Neural progenitor cell (in vitro differentiated cells): ENCODE measurements at regions not wholly inside any gene's neighbourhood (a gene's known extent, or its start where the extent isn't known, plus 50 kb on each side); places are given as distances from the start of the nearest gene placed in this dataset.
A peak's percentile ranks its signal among the peaks of the same experiment; 100 is the strongest.

Experiments
- DNase-seq: peaks from one replicate; pipeline ENCODE4 v3.0.0-alpha.2; 2016; ENCODE audit warnings: low spot score
- H2AFZ ChIP-seq: fragments of 200-600 bp; sonication (generic); replicated peaks from 2 replicates; pipeline ENCODE4 v1.6.1; 2016; ENCODE audit warnings: antibody characterized with exemption
- H3F3A ChIP-seq: fragments of 200-600 bp; sonication (generic); 2 replicates; pipeline ENCODE4 v1.6.1; 2016; ENCODE audit warnings: antibody characterized with exemption, low read depth
- H3K27ac ChIP-seq: fragments of 200-600 bp; sonication (generic); 2 replicates; pipeline ENCODE4 v1.5.1; 2016; ENCODE audit warnings: mild to moderate bottlenecking
- H3K27me3 ChIP-seq: fragments of 200-600 bp; sonication (generic); 2 replicates; pipeline ENCODE4 v1.6.1; 2016; ENCODE audit warnings: mild to moderate bottlenecking, moderate library complexity
- H3K36me3 ChIP-seq: fragments of 200-600 bp; sonication (generic); 2 replicates; pipeline ENCODE4 v1.5.1; 2016
- H3K4me1 ChIP-seq: fragments of 200-600 bp; sonication (generic); 2 replicates; pipeline ENCODE4 v1.6.1; 2016; ENCODE audit warnings: mixed run types
- H3K4me2 ChIP-seq: fragments of 200-600 bp; sonication (generic); 2 replicates; pipeline ENCODE4 v1.6.1; 2016
- H3K4me3 ChIP-seq: fragments of 200-600 bp; sonication (generic); 2 replicates; pipeline ENCODE4 v1.5.1; 2016
- H3K79me2 ChIP-seq: fragments of 200-600 bp; sonication (generic); 2 replicates; pipeline ENCODE4 v1.6.1; 2016; ENCODE audit warnings: low read depth
- H3K9ac ChIP-seq: fragments of 200-600 bp; sonication (generic); 2 replicates; pipeline ENCODE4 v1.6.1; 2016
- H3K9me3 ChIP-seq: fragments of 200-600 bp; sonication (generic); 2 replicates; pipeline ENCODE4 v1.5.1; 2016; ENCODE audit warnings: low read depth
- H4K20me1 ChIP-seq: fragments of 200-600 bp; sonication (generic); 2 replicates; pipeline ENCODE4 v1.6.1; 2016; ENCODE audit warnings: low read depth
- H3K27ac Mint-ChIP-seq: 3 replicates; pipeline ENCODE4 v1.8.0; 2021; ENCODE audit warnings: mixed read lengths
- H3K27me3 Mint-ChIP-seq: 2 replicates; pipeline ENCODE4 v1.8.0; 2022; ENCODE audit warnings: low read depth, mild to moderate bottlenecking, inconsistent platforms, moderate library complexity, mixed read lengths; ENCODE audit not compliant: insufficient read depth
- H3K36me3 Mint-ChIP-seq: 3 replicates; pipeline ENCODE4 v1.8.0; 2021; ENCODE audit warnings: mixed read lengths
- H3K4me1 Mint-ChIP-seq: 3 replicates; pipeline ENCODE4 v1.8.0; 2021; ENCODE audit warnings: mixed read lengths
- H3K4me3 Mint-ChIP-seq: 3 replicates; pipeline ENCODE4 v1.8.0; 2021; ENCODE audit warnings: mild to moderate bottlenecking, moderate library complexity, mixed read lengths
- H3K9me3 Mint-ChIP-seq: 3 replicates; pipeline ENCODE4 v1.8.0; 2020; ENCODE audit warnings: mixed read lengths
- EZH2 ChIP-seq: fragments of 200-600 bp; sonication (generic); IDR thresholded peaks from 2 replicates; pipeline ENCODE4 v1.6.1; 2017; ENCODE audit warnings: antibody characterized with exemption, mild to moderate bottlenecking, moderate library complexity
- EZH2phosphoT487 ChIP-seq: fragments of 200-600 bp; sonication (generic); IDR thresholded peaks from 2 replicates; pipeline ENCODE4 v1.6.1; 2017; ENCODE audit warnings: antibody characterized with exemption
- TF ChIP-seq, protein P1 (sequence below): fragments of 200-600 bp; sonication (generic); IDR thresholded peaks from 2 replicates; pipeline ENCODE4 v1.5.1; 2017; ENCODE audit warnings: antibody characterized with exemption, mild to moderate bottlenecking

DNA sequence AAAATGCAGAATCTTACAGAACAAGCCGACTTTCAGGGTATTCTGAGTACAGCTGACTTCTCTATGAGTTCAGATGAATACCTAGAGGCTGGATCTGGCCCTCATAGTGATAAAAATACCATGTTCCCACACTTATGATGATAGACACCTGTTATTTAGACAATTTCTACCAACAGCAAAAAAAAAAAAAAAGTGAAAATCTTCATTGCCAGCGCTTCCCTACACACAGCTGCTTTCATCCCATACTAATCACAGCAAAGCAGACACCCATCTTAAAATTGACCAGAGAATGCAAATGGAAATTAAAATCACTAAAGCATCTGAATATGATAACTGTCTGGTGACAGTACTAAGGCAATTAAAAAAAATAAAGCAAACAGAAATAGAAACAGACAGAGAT is 132.1 kb upstream of the ADGRL3 start:
- no peaks in the 10 kb centered on the region for H3K27me3 ChIP-seq
- no peak overlapping the region for H3K9ac ChIP-seq
- Mint-ChIP-seq H3K9me3 (no peaks in the 10 kb centered on the region), H3K27me3 (no peaks in the 10 kb centered on the region), H3K4me1 (no peaks in the 10 kb centered on the region), H3K27ac (no peak overlapping the region), H3K4me3 (no peak overlapping the region), H3K36me3 (no peaks in the 10 kb centered on the region)
- no peaks in the 10 kb centered on the region for H3K4me1 ChIP-seq
- no peaks in the 10 kb centered on the region for H4K20me1 ChIP-seq
- no peak overlapping the region for H3K4me3 ChIP-seq
- no peak overlapping the region for H3K27ac ChIP-seq
- no peaks in the 10 kb centered on the region for H3K9me3 ChIP-seq
- DNase-seq: no peak
- H3F3A ChIP-seq: no peaks in the 10 kb centered on the region
- H3K79me2 ChIP-seq: no peaks in the 10 kb centered on the region
- H2AFZ ChIP-seq: no peak overlapping the region
- no peak for TF ChIP-seq EZH2phosphoT487
- TF ChIP-seq EZH2: no peak
- TF ChIP-seq, protein P1, sequence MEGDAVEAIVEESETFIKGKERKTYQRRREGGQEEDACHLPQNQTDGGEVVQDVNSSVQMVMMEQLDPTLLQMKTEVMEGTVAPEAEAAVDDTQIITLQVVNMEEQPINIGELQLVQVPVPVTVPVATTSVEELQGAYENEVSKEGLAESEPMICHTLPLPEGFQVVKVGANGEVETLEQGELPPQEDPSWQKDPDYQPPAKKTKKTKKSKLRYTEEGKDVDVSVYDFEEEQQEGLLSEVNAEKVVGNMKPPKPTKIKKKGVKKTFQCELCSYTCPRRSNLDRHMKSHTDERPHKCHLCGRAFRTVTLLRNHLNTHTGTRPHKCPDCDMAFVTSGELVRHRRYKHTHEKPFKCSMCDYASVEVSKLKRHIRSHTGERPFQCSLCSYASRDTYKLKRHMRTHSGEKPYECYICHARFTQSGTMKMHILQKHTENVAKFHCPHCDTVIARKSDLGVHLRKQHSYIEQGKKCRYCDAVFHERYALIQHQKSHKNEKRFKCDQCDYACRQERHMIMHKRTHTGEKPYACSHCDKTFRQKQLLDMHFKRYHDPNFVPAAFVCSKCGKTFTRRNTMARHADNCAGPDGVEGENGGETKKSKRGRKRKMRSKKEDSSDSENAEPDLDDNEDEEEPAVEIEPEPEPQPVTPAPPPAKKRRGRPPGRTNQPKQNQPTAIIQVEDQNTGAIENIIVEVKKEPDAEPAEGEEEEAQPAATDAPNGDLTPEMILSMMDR: no peak
- no peaks in the 10 kb centered on the region for H3K36me3 ChIP-seq
- H3K4me2 ChIP-seq: no peak overlapping the region

DNA sequence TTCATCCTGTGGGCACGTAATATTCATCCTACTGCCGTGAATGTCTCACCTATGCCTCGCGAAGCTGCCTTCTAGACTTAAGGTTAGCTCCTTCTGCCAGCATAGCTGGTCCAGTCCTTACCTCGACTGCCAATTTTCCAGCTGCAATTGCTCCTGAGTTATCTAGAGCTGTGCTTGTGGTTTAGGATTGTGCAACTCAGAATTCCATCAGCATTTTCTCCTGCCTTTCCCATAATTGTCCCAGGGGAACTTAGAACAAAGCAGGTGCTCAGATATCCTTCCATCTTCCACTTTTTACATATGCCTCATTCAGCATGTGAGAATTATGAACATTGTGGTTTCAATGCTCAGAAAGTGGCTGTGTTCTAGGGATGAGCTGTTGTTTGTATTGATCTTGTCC is 131.4 kb upstream of the ADGRL3 start:
- no peaks in the 10 kb centered on the region for H3F3A ChIP-seq
- Mint-ChIP-seq H3K4me3 (no peak overlapping the region), H3K36me3 (no peaks in the 10 kb centered on the region), H3K27ac (no peak overlapping the region), H3K27me3 (no peaks in the 10 kb centered on the region), H3K9me3 (no peaks in the 10 kb centered on the region), H3K4me1 (no peaks in the 10 kb centered on the region)
- H3K27me3 ChIP-seq: no peaks in the 10 kb centered on the region
- DNase-seq: no peak
- TF ChIP-seq EZH2: no peak
- no peak for TF ChIP-seq EZH2phosphoT487
- TF ChIP-seq, protein P1: no peak
- no peaks in the 10 kb centered on the region for H3K36me3 ChIP-seq
- no peaks in the 10 kb centered on the region for H3K79me2 ChIP-seq
- H3K4me1 ChIP-seq: no peaks in the 10 kb centered on the region
- peak overlapping the region; percentile 58 for H2AFZ ChIP-seq
- H4K20me1 ChIP-seq: no peaks in the 10 kb centered on the region
- no peak overlapping the region for H3K4me3 ChIP-seq
- H3K9me3 ChIP-seq: no peaks in the 10 kb centered on the region
- H3K4me2 ChIP-seq: no peak overlapping the region
- H3K27ac ChIP-seq: no peak overlapping the region
- H3K9ac ChIP-seq: no peak overlapping the region

DNA sequence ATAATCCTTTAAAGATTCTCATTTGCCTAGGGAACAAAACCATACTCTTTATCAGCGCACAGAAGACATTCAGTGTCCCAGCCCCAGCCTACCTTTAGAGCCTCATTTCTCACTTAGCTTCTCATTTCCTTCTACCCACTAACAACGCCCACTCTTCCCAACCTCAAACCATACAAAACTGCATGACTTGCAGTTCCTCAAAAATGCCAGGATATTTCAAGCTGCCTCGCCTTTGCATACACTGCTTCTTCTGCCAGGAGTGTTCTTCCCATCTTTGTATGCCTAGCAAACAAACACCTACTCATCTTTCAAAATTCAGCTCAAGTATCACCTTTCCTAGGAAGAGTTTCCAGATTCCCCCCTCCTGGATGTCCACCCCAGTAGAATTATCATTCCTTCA is 129.9 kb upstream of the ADGRL3 start:
- no peaks in the 10 kb centered on the region for H3K4me1 Mint-ChIP-seq
- no peaks in the 10 kb centered on the region for H3K9me3 Mint-ChIP-seq
- no peak overlapping the region for H3K4me3 ChIP-seq
- H3K4me3 Mint-ChIP-seq: no peak overlapping the region
- no peaks in the 10 kb centered on the region for H3K79me2 ChIP-seq
- H3K4me1 ChIP-seq: no peaks in the 10 kb centered on the region
- no peak overlapping the region for H3K27ac Mint-ChIP-seq
- no peak overlapping the region for H3K27ac ChIP-seq
- H3K9ac ChIP-seq: no peak overlapping the region
- H2AFZ ChIP-seq: no peak overlapping the region
- no peaks in the 10 kb centered on the region for H4K20me1 ChIP-seq
- no peaks in the 10 kb centered on the region for H3K9me3 ChIP-seq
- no peaks in the 10 kb centered on the region for H3F3A ChIP-seq
- no peaks in the 10 kb centered on the region for H3K27me3 ChIP-seq
- no peaks in the 10 kb centered on the region for H3K27me3 Mint-ChIP-seq
- H3K4me2 ChIP-seq: no peak overlapping the region
- no peaks in the 10 kb centered on the region for H3K36me3 Mint-ChIP-seq
- H3K36me3 ChIP-seq: no peaks in the 10 kb centered on the region
- TF ChIP-seq, protein P1: no peak
- TF ChIP-seq EZH2phosphoT487 (no peak), EZH2 (no peak)
- DNase-seq: no peak

DNA sequence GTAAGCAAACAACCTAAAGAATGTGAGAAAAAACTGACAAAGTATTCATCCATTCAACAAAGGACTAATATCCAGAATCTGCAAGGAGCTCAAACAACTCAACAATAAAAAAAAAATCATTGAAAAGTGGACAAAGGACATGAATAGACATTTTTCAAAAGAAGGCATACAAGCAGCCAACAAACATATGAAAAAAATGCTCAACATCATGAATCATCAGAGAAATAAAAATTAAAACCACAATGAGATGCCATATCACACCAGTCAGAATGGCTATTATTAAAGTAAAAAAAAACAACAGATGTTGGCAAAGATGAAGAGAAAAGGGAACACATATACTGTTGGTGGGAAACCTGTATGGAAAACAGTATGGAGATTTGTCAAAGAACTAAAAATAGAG is 120.7 kb upstream of the ADGRL3 start:
- no peak for DNase-seq
- H3F3A ChIP-seq: no peaks in the 10 kb centered on the region
- H3K27ac Mint-ChIP-seq: no peak overlapping the region
- no peaks in the 10 kb centered on the region for H3K9me3 ChIP-seq
- no peaks in the 10 kb centered on the region for H3K4me1 ChIP-seq
- no peaks in the 10 kb centered on the region for H4K20me1 ChIP-seq
- no peak overlapping the region for H3K9ac ChIP-seq
- H3K36me3 Mint-ChIP-seq: no peaks in the 10 kb centered on the region
- H3K4me2 ChIP-seq: no peak overlapping the region
- H3K36me3 ChIP-seq: no peaks in the 10 kb centered on the region
- H3K4me3 ChIP-seq: no peak overlapping the region
- no peaks in the 10 kb centered on the region for H3K4me1 Mint-ChIP-seq
- TF ChIP-seq, protein P1: no peak
- TF ChIP-seq EZH2phosphoT487 (no peak), EZH2 (no peak)
- H3K9me3 Mint-ChIP-seq: peaks cover 12% of the 10 kb centered on the region
- H3K4me3 Mint-ChIP-seq: no peak overlapping the region
- no peaks in the 10 kb centered on the region for H3K27me3 ChIP-seq
- H3K79me2 ChIP-seq: no peaks in the 10 kb centered on the region
- no peak overlapping the region for H3K27ac ChIP-seq
- no peak overlapping the region for H2AFZ ChIP-seq
- H3K27me3 Mint-ChIP-seq: no peaks in the 10 kb centered on the region
